GM21529 (cell line): ENCODE measurements at regions not wholly inside any gene's neighbourhood (a gene's known extent, or its start where the extent isn't known, plus 50 kb on each side); places are given as distances from the start of the nearest gene placed in this dataset.

Experiments used
- ATAC-seq: cut with Tn5 transposase; IDR thresholded peaks from one replicate; pipeline ENCODE4 v1.9.1; 2021; ENCODE audit not compliant: unreplicated experiment

- no peak for ATAC-seq
Observed at GRCh38 chr2:221337957-221338685, 234.0 kb downstream of the EPHA4 start.

GRCh38 chr2:221342388-221342787, 229.7 kb downstream of the EPHA4 start:
- ATAC-seq = no peak

GRCh38 chr2:221343524-221343923, 228.6 kb downstream of the EPHA4 start:
- ATAC-seq = no peak

GRCh38 chr2:221345516-221345915, 226.6 kb downstream of the EPHA4 start:
- ATAC-seq = no peak

- ATAC-seq = no peak
Observed at GRCh38 chr2:221346411-221346810, 225.7 kb downstream of the EPHA4 start.

GRCh38 chr2:221347471-221347870, 224.6 kb downstream of the EPHA4 start:
- no peak for ATAC-seq

- ATAC-seq = no peak
Observed at GRCh38 chr2:221350616-221351015, 221.5 kb downstream of the EPHA4 start.

- ATAC-seq = no peak
Observed at GRCh38 chr2:221353201-221353600, 218.9 kb downstream of the EPHA4 start.

- ATAC-seq = no peak
Observed at GRCh38 chr2:221360312-221360711, 211.8 kb downstream of the EPHA4 start.

- no peak for ATAC-seq
Observed at GRCh38 chr2:221360742-221361141, 211.4 kb downstream of the EPHA4 start.

- no peak for ATAC-seq
Observed at GRCh38 chr2:221361633-221362032, 210.5 kb downstream of the EPHA4 start.

- no peak for ATAC-seq
Observed at GRCh38 chr2:221364672-221365071, 207.4 kb downstream of the EPHA4 start.
